Calu3 (cell line): ENCODE measurements at regions not wholly inside any gene's neighbourhood (a gene's known extent, or its start where the extent isn't known, plus 50 kb on each side); places are given as distances from the start of the nearest gene placed in this dataset.

ENCODE experiments used
- BruUV-seq: library from RNA; stranded (reverse); fragments of 400-500 nt; replicated peaks from 2 replicates; lab custom pipeline; 2021; lab: Mats Ljungman, UMichigan
- CTCF ChIA-PET: fragments of 300-600 bp; sonication (Branson Sonifier 250); formaldehyde crosslinking; loops from one replicate; lab custom pipeline; 2022; ENCODE audit warnings: antibody characterized with exemption; lab: Charles Lee
- DNase-seq: peaks from one replicate; pipeline ENCODE4 v3.0.0; 2022
- H3K27ac Mint-ChIP-seq: one replicate; pipeline ENCODE4 v1.8.0; 2022; ENCODE audit warnings: mixed read lengths; ENCODE audit not compliant: unreplicated experiment
- H3K27me3 Mint-ChIP-seq: one replicate; pipeline ENCODE4 v1.8.0; 2022; ENCODE audit warnings: mixed read lengths; ENCODE audit not compliant: unreplicated experiment
- H3K36me3 Mint-ChIP-seq: one replicate; pipeline ENCODE4 v1.8.0; 2022; ENCODE audit warnings: mild to moderate bottlenecking, moderate library complexity, mixed read lengths; ENCODE audit not compliant: insufficient read depth, unreplicated experiment
- H3K4me1 Mint-ChIP-seq: one replicate; pipeline ENCODE4 v1.8.0; 2022; ENCODE audit warnings: mild to moderate bottlenecking, low read depth, mixed read lengths; ENCODE audit not compliant: unreplicated experiment
- H3K4me3 Mint-ChIP-seq: one replicate; pipeline ENCODE4 v1.8.0; 2022; ENCODE audit warnings: mild to moderate bottlenecking, low read depth, moderate library complexity, mixed read lengths; ENCODE audit not compliant: unreplicated experiment
- H3K9me3 Mint-ChIP-seq: one replicate; pipeline ENCODE4 v1.8.0; 2022; ENCODE audit warnings: low read depth, mixed read lengths; ENCODE audit not compliant: unreplicated experiment
- intact Hi-C: fragments of 100-400 bp; cut with micrococcal nuclease; formaldehyde crosslinking; loops from one replicate; pipeline ENCODE4 v1.10.0; 2022; ENCODE audit not compliant: unreplicated experiment
- TF ChIP-seq, protein P1 (sequence below): fragments of 200-600 bp; IDR thresholded peaks from one replicate; pipeline ENCODE4 v1.8.0; 2022; ENCODE audit warnings: antibody characterized with exemption; ENCODE audit not compliant: unreplicated experiment

DNA sequence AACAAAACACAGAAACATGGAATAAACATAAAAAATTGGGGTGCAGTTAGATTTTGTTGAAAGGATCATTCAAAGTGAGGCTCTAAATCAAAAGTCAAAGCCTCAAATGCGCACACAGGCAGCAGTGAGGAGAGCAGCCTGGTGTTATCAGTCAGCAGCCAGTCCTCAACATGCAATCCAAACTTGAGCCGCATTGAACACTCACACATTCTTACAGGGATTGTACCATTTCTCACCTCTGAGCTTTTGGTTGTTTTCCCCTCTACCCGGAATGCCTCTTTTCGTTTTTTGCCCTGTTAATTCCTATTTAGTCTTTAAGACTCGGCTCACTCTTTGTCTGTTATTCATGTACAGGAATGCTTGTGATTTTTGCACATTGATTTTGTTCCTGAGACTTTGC is 81.1 kb upstream of the PUM3 start:
- H3K27me3 Mint-ChIP-seq, result peaks cover 27% of the 10 kb centered on the region

DNA sequence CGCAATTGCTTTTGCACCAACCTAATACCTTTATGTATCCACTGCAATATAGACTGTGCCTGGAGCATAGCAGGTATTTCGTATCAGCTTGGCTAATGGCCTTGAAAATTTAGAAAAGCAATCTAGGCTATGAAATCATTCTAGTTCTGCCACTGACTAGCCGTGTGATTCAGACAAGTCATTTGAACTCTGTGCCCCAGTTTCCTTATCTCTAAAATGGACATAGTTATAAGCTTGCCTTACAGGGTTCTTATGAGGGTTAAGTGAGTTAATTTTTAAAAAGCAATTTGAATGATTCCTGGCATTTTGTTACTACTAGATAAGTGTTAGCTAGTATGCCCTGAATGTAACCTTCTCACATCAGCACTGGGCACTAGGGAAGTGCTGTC is 80.5 kb upstream of the PUM3 start:
- Mint-ChIP-seq H3K9me3 (no peaks in the 10 kb centered on the region), H3K36me3 (no peaks in the 10 kb centered on the region), H3K27me3 (peaks cover 21% of the 10 kb centered on the region), H3K27ac (no peak overlapping the region), H3K4me1 (no peaks in the 10 kb centered on the region), H3K4me3 (no peak overlapping the region)
- TF ChIP-seq, protein P1, sequence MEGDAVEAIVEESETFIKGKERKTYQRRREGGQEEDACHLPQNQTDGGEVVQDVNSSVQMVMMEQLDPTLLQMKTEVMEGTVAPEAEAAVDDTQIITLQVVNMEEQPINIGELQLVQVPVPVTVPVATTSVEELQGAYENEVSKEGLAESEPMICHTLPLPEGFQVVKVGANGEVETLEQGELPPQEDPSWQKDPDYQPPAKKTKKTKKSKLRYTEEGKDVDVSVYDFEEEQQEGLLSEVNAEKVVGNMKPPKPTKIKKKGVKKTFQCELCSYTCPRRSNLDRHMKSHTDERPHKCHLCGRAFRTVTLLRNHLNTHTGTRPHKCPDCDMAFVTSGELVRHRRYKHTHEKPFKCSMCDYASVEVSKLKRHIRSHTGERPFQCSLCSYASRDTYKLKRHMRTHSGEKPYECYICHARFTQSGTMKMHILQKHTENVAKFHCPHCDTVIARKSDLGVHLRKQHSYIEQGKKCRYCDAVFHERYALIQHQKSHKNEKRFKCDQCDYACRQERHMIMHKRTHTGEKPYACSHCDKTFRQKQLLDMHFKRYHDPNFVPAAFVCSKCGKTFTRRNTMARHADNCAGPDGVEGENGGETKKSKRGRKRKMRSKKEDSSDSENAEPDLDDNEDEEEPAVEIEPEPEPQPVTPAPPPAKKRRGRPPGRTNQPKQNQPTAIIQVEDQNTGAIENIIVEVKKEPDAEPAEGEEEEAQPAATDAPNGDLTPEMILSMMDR, result no peak
- no TSS peak for BruUV-seq
- DNase-seq, result no peak
- intact Hi-C loops, result no loop called here
- CTCF ChIA-PET, result no interaction called here

More for the DNA sequence above, 81.1 kb upstream of the PUM3 start:
- DNase-seq, result no peak
- TF ChIP-seq, protein P1, result no peak
- intact Hi-C loops, result no loop called here
- BruUV-seq, result no TSS peak
- no peak overlapping the region for H3K4me3 Mint-ChIP-seq
- no peaks in the 10 kb centered on the region for H3K36me3 Mint-ChIP-seq
- H3K4me1 Mint-ChIP-seq, result no peaks in the 10 kb centered on the region
- H3K9me3 Mint-ChIP-seq, result no peaks in the 10 kb centered on the region
- no peak overlapping the region for H3K27ac Mint-ChIP-seq
- CTCF ChIA-PET, result no interaction called here

DNA sequence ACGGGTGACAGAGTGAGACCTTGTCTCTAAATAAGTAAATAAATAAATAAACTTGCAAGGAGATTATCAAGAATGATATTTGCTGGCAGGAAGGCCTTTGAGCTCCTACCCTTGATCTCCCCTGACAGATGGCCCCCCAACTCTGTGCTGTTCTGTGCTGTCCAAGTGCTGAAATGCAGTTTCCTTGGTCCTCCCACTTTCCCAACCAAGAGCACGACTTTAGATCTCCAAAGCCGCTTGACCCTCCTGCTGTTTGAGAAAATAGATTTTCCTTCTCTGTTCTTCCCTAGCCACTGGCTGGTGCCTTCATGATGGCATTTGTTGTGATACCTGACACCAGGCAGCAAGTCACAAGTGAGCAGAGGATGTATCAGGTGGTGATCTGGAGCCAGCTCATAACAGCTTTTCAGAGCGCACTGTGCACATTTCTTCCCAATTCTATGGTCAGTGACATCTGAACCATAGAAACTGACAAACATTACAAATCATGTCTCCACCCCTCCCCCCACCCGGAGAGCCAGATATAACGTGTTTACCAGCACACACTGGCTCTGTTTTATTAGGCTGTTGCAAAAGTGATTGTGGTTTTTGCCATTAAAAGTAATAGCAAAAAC is 80.0 kb upstream of the PUM3 start:
- Mint-ChIP-seq H3K9me3 (no peaks in the 10 kb centered on the region), H3K4me3 (no peak overlapping the region), H3K4me1 (no peaks in the 10 kb centered on the region), H3K27me3 (peaks cover 16% of the 10 kb centered on the region), H3K36me3 (no peaks in the 10 kb centered on the region), H3K27ac (no peak overlapping the region)
- BruUV-seq, result no TSS peak
- CTCF ChIA-PET, result no interaction called here
- DNase-seq, result no peak
- TF ChIP-seq, protein P1, result no peak
- intact Hi-C loops, result no loop called here

DNA sequence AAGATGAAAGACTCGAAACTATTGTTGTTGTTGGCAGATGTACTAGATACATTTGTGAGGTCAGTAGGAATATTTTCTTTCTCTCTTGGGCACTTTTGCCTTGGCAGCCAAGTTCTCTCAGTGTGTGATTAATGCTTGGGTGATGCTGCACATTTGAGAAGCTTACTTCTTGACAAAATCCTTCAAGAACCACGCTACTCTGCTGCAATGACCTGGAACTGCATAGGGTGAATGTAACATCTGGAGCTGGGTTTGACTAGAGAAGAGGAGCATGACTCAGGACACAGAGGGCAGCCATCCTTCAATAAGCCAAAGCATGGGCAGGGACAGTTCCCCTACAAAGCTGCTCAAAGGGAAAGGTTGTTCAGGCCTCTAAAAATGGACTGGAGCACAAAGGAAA is 75.5 kb upstream of the PUM3 start:
- no peak overlapping the region for H3K4me3 Mint-ChIP-seq
- CTCF ChIA-PET, result interaction anchor here (0.8 kb wide), 1 partner anchor 11 kb away, joined by 3 read pairs; no protein-coding TSS in a partner anchor
- H3K36me3 Mint-ChIP-seq, result no peaks in the 10 kb centered on the region
- H3K27ac Mint-ChIP-seq, result no peak overlapping the region
- TF ChIP-seq, protein P1, result no peak
- intact Hi-C loops, result no loop called here
- no TSS peak for BruUV-seq
- no peaks in the 10 kb centered on the region for H3K4me1 Mint-ChIP-seq
- peaks cover under 1% of the 10 kb centered on the region for H3K27me3 Mint-ChIP-seq
- DNase-seq, result no peak
- no peaks in the 10 kb centered on the region for H3K9me3 Mint-ChIP-seq
